Endothelial cell (in vitro differentiated cells): ENCODE measurements at regions not wholly inside any gene's neighbourhood (a gene's known extent, or its start where the extent isn't known, plus 50 kb on each side); places are given as distances from the start of the nearest gene placed in this dataset.

Experiments
- DNase-seq: peaks from one replicate; pipeline ENCODE4 v3.0.0; 2021; ENCODE audit warnings: low spot score
- H3K27ac Mint-ChIP-seq: one replicate; pipeline ENCODE4 v1.8.0; 2021; ENCODE audit warnings: mixed read lengths, inconsistent platforms; ENCODE audit not compliant: unreplicated experiment
- H3K27me3 Mint-ChIP-seq: one replicate; pipeline ENCODE4 v1.8.0; 2021; ENCODE audit warnings: mild to moderate bottlenecking, moderate library complexity, mixed read lengths, inconsistent platforms; ENCODE audit not compliant: unreplicated experiment
- H3K36me3 Mint-ChIP-seq: one replicate; pipeline ENCODE4 v1.8.0; 2021; ENCODE audit warnings: mild to moderate bottlenecking, low read depth, mixed read lengths, inconsistent platforms; ENCODE audit not compliant: unreplicated experiment
- H3K4me1 Mint-ChIP-seq: one replicate; pipeline ENCODE4 v1.8.0; 2021; ENCODE audit warnings: mild to moderate bottlenecking, mixed read lengths, inconsistent platforms; ENCODE audit not compliant: unreplicated experiment
- H3K4me3 Mint-ChIP-seq: one replicate; pipeline ENCODE4 v1.8.0; 2021; ENCODE audit warnings: mild to moderate bottlenecking, mixed read lengths, inconsistent platforms; ENCODE audit not compliant: unreplicated experiment
- H3K9me3 Mint-ChIP-seq: one replicate; pipeline ENCODE4 v1.8.0; 2021; ENCODE audit warnings: mixed read lengths, inconsistent platforms; ENCODE audit not compliant: unreplicated experiment
- TF ChIP-seq, protein P1 (sequence below): fragments of 200-600 bp; sonication (generic); IDR thresholded peaks from one replicate; pipeline ENCODE4 v1.5.0; 2021; ENCODE audit warnings: antibody characterized with exemption; ENCODE audit not compliant: unreplicated experiment

DNA sequence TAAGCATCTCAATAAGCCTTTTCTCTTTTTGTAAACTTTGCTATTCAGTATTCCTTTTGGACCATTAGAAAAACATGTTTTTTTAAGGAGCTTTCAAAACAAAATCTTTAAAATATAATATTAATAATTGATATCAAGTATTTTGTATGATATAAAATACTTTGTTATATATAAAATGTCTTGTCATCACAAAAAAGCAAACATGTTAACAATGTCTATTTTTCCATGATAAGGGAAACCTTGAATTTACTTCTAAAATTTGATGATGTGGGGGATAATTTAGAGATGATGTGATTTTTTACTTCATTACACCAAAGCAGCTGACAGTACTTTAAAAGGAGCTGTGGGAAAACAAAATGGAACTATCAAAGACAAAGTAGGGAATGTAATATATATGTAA is 887.7 kb downstream of the SI start:
- Mint-ChIP-seq H3K36me3 (no peaks in the 10 kb centered on the region), H3K4me1 (no peaks in the 10 kb centered on the region), H3K9me3 (no peaks in the 10 kb centered on the region), H3K27me3 (no peaks in the 10 kb centered on the region), H3K4me3 (no peak overlapping the region), H3K27ac (no peak overlapping the region)
- TF ChIP-seq, protein P1, sequence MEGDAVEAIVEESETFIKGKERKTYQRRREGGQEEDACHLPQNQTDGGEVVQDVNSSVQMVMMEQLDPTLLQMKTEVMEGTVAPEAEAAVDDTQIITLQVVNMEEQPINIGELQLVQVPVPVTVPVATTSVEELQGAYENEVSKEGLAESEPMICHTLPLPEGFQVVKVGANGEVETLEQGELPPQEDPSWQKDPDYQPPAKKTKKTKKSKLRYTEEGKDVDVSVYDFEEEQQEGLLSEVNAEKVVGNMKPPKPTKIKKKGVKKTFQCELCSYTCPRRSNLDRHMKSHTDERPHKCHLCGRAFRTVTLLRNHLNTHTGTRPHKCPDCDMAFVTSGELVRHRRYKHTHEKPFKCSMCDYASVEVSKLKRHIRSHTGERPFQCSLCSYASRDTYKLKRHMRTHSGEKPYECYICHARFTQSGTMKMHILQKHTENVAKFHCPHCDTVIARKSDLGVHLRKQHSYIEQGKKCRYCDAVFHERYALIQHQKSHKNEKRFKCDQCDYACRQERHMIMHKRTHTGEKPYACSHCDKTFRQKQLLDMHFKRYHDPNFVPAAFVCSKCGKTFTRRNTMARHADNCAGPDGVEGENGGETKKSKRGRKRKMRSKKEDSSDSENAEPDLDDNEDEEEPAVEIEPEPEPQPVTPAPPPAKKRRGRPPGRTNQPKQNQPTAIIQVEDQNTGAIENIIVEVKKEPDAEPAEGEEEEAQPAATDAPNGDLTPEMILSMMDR: no peak
- no peak for DNase-seq

DNA sequence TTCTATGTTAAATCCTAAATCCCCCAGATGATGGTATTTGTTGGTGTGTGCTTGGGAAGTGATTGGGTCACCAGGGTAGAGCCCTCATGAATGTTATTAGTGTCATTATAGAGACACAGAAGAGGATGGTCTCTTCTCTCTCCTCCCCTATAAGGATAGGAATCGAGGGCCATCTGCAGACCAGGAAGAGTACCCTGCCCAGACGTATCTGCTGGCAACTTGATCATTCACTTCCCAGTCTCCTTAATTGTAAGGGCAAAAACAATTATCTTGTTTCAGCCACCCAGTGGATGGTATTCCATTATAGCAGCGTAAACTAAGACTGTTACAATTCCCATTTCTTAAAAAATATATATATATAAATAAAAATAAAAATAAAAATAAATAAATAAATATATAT is 892.2 kb downstream of the SI start:
- TF ChIP-seq, protein P1: no peak
- Mint-ChIP-seq H3K27ac (no peak overlapping the region), H3K4me1 (no peaks in the 10 kb centered on the region), H3K4me3 (no peak overlapping the region), H3K36me3 (no peaks in the 10 kb centered on the region), H3K9me3 (no peaks in the 10 kb centered on the region), H3K27me3 (no peaks in the 10 kb centered on the region)
- DNase-seq: no peak

DNA sequence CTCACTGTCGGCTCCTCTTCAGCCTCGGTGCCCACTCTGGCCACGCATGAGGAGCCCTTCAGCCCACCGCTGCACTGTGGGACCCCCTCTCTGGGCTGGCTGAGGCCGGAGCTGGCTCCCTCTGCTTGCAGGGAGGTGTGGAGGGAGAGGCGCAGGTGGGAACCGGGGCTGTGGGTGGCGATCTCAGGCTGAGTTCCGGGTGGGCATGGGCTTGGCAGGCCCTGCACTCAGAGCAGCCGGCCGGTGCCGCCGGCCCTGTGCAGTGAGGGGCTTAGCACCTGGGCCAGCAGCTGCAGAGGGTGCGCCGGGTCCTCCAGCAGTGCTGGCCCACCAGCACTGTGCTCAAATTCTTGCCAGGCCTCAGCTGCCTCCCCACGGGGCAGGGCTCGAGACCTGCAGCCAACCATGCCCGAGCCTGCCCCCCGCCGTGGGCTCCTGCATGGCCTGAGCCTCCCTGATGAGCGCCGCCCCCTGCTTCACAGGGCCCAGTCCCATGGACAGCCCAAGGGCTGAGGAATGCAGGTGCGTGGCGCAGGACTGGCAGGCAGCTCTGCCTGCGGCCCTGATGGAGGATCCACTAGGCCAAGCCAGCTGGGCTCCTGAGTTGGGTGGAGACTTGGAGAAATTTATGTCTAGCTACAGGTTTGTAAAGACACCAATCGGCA is 899.1 kb downstream of the SI start:
- H3K27me3 Mint-ChIP-seq: peaks cover 1% of the 10 kb centered on the region
- H3K4me3 Mint-ChIP-seq: no peak overlapping the region
- peaks cover 6% of the 10 kb centered on the region for H3K9me3 Mint-ChIP-seq
- peaks cover 6% of the 10 kb centered on the region for H3K36me3 Mint-ChIP-seq
- no peaks in the 10 kb centered on the region for H3K4me1 Mint-ChIP-seq
- no peak overlapping the region for H3K27ac Mint-ChIP-seq
- DNase-seq: no peak
- TF ChIP-seq, protein P1: no peak

DNA sequence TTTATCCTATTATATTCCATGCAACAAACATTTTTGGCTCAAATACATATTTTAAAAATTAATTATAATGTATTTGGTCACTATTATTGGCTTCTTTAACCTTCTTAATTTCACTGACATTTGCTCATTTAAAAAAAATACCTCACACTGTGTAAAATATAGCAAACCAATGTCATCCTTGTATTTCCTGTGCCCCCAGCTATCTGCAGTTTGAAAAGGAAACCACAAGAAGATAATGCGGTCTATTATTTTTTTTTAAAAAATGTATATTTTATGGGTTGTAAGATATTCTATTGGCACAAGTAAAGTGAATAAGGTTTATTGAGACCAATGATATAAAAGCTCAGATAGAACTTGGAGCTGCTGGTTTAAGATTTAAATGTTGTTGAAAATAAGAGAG is 904.2 kb downstream of the SI start:
- no peak overlapping the region for H3K27ac Mint-ChIP-seq

DNA sequence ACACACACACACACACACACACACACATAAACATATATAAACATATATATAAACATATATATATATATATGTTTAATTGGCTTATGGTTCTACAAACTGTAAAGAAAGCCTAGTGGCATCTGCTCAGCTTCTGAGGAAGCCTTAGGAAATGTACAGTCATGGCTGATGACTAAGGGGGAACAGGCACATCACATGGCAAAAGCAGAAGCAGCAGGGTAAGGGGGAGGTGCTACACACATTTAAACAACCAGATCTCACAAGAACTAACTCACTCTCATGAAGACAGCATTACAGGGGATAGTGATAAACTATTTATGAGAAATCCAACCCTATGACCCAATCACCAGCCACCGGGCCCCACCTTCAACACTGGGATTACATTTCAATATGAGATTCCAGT is 922.9 kb downstream of the SI start:
- no peak overlapping the region for H3K4me3 Mint-ChIP-seq
- H3K4me1 Mint-ChIP-seq: no peaks in the 10 kb centered on the region
- H3K36me3 Mint-ChIP-seq: no peaks in the 10 kb centered on the region
- DNase-seq: no peak
- TF ChIP-seq, protein P1: no peak
- no peak overlapping the region for H3K27ac Mint-ChIP-seq
- H3K27me3 Mint-ChIP-seq: no peaks in the 10 kb centered on the region
- peaks cover 4% of the 10 kb centered on the region for H3K9me3 Mint-ChIP-seq

More for the DNA sequence above, 904.2 kb downstream of the SI start:
- no peak overlapping the region for H3K4me3 Mint-ChIP-seq
- no peaks in the 10 kb centered on the region for H3K4me1 Mint-ChIP-seq
- H3K9me3 Mint-ChIP-seq: no peaks in the 10 kb centered on the region
- no peaks in the 10 kb centered on the region for H3K27me3 Mint-ChIP-seq
- TF ChIP-seq, protein P1: no peak
- DNase-seq: no peak
- no peaks in the 10 kb centered on the region for H3K36me3 Mint-ChIP-seq
